SK-N-SH treated with all-trans-retinoic acid at 6 μM for 48 hours (cell line): ENCODE measurements at regions not wholly inside any gene's neighbourhood (a gene's known extent, or its start where the extent isn't known, plus 50 kb on each side); places are given as distances from the start of the nearest gene placed in this dataset.

Source experiments
- OSR1 ChIP-seq: fragments of 250-450 bp; sonication (Bioruptor Pico); IDR thresholded peaks from 2 replicates; pipeline ENCODE4 v1.8.0; 2022; ENCODE audit warnings: moderate library complexity, mild to moderate bottlenecking, inconsistent platforms
- PATZ1 ChIP-seq: fragments of 250-450 bp; sonication (Bioruptor Pico); IDR thresholded peaks from 2 replicates; pipeline ENCODE4 v1.8.0; 2020; ENCODE audit warnings: mild to moderate bottlenecking, moderate library complexity, borderline replicate concordance
- RARB ChIP-seq: fragments of 250-450 bp; sonication (Bioruptor Pico); IDR thresholded peaks from 2 replicates; pipeline ENCODE4 v1.8.0; 2021; ENCODE audit warnings: mild to moderate bottlenecking, moderate library complexity
- ZNF565 ChIP-seq: fragments of 450-650 bp; formaldehyde crosslinking; conservative IDR thresholded peaks from 2 replicates; pipeline ENCODE4 v1.5.0; 2020; ENCODE audit warnings: low read depth, mild to moderate bottlenecking, moderate library complexity

- TF ChIP-seq PATZ1 (CRISPR knock-in tag) (no peak), ZNF565 (no peak), RARB (CRISPR knock-in tag) (no peak), OSR1 (CRISPR knock-in tag) (no peak)
Observed at GRCh38 chr12:131313635-131314034, 359.9 kb downstream of the ADGRD1 start.
